T-helper 1 cell (primary cell): ENCODE measurements at regions not wholly inside any gene's neighbourhood (a gene's known extent, or its start where the extent isn't known, plus 50 kb on each side); places are given as distances from the start of the nearest gene placed in this dataset.

ENCODE experiments used
- DNase-seq, 5 donors: peaks; one replicate each; pipeline ENCODE4 v3.0.0-alpha.2; 2012 to 2020

DNA sequence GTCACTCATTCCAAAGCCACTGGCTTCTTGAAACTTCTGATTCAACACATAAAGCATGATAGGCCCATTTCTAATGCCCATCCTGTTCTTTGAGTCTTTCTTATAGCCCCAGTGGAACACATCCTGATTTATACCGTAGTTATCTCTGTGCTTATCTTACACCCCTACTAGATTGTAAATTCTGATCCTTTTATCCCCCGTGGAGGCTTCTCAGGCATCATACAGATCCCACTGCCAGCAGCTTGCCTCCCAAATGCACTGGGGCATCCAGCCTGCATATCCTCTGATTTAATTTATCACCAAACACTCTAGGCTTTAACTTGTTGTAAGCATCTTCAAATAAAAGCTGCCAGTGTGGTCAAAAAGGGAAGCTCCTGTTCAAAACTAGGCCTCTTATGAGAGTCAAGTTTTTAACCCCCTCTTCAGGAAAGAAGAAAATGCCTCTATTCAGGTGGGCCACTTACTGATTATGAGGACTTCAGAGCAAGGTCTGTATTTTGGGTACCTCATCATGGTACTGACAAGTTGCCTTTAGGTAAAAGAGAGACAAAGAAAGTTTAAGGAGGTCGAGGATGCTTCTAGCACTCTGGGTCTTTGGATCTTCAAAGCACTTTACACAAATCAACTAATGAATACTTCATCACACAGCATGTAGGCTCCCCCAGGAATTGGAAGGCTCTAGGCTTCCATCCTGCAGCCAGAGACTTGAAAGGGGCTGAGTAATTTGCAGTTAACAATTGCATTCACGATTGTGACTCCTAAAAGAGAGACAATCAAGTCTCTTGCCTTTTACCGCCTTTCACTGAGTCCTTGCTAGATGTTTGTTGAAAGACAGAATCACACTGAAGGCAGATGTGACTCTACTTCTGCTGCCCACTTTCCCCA is 95.8 kb upstream of the LDB2 start:
- DNase-seq, result no peak

DNA sequence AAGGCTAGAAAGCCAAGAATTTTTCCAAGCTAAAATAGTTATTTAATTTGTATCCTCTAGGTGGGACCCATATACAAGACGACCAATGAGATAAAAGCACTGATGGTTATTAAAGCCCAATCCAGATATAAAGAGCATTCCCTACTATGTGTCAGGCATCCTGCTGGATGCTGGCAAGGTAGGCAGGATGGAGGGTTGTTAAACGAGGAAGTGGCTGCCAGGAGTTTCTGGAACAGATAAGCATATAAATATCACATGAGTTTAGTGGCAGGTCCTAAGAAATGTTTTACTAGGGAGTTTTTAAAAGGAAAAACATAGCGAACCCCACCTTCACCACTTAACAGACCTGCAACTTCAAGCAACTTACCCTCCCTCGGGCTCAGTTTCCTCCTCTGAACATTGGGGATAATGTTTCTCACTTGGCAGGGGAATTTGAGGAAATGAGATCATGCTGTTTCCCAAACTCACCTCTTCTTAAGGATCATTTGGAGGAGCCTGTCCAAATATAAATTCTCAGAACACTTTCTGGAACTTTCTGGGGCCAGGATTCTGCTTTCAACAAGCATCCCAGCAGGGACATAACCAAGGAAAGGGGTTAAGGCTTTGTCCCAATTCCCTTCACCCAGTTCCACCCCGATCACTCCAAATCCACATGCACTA is 94.3 kb upstream of the LDB2 start:
- DNase-seq, result no peak

GRCh38 chr4:16991450-16991849 is 93.0 kb upstream of the LDB2 start:
- DNase-seq, result no peak

- no peak for DNase-seq
These were observed 90.9 kb upstream of the LDB2 start for GRCh38 chr4:16989371-16989770.

- no peak for DNase-seq
These were observed 90.4 kb upstream of the LDB2 start for GRCh38 chr4:16988814-16989213.

GRCh38 chr4:16977081-16977480 is 78.6 kb upstream of the LDB2 start:
- DNase-seq, result no peak

DNA sequence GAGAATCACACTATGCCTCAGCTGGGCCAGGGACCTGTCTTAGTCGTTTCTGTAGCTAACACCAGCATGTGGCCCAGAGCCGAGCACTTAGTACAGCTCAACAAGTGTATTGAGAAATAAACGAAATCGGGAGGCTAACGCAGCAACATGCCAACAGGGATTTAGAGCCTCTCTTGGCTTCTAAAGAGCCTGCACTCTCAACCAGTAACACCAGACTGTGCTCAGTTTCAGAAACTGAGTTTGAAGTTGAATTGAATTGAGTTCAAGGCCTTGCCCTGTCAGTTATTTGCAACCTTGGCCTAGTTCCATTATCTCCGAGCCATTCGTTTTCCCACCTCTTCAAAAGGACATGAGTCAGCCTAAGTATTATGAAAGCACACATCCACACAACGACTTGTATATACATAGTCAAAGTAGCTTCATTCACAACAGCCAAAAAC is 71.3 kb upstream of the LDB2 start:
- DNase-seq, result no peak

DNA sequence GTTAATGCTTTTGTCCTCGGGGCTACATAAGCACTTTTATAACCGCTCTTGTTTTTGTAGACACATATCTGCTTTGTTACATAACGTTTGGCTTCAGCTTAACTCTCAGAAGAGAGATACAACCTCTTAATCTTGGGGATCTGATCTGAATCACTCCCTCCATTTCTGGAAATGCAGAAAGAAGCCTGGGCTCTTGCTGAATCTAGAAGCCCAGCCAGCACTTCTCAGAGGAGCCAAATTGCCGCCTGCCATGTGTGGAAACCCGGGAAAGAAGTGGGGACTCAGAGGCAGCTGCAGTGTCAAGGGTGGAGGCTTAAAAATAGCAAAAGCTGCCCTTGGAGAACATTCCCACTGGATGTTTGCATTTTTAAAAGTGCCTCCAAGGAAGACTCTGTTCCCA is 69.3 kb upstream of the LDB2 start:
- no peak for DNase-seq

DNA sequence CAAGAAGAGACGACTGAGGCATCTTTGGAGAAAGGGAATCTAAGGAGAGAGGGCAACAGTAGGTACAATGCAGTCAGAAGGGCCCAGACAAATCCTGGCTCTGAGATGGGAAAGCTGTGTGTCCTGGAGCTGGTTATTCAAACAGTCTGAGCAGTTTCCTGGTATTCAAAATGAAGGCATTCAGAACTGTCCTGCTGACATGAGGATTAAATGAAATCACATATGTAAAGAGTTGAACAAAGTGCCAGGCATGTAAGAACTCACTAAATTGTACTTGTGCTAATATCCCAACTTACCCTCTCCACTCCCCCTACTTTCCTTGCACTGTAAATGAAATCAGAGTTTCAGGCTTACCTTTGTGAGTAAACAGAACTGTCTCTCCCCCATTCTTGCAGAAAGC is 60.9 kb upstream of the LDB2 start:
- DNase-seq, result no peak

DNA sequence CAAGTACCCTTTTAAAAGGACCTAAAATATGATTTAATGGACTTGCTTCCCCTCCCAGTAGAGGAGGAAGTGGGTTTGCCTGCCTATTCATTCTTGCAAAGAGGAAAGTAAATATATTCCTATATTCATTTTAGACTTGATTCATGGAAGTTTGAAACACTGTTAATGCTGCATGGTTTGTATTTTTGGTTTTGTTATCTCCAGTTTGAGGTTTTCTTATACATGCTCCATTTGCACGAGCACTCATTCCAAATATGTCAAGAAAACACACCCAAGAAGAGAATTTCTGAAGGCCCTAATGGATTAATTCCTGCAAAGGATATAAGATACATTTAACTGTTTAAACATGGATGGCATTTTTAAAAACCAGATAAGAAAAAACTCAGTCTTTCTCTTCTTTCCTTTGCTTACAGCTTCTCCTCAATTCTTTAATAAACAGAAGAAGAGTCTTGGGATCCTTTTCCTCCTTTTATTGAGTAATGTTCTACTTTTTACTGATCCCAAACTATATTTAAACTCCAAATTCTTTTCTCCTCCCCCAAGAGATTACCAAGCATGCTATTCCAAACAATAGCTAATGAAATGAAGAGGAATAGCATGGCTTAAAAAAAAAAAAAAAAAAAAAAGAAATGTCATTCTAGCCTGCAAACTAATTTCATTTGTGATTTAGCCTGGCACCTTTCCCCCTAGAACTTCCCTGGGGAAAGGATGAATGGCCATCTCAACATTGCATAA is 54.6 kb upstream of the LDB2 start:
- DNase-seq, result no peak

GRCh38 chr4:16952462-16952871 is 54.0 kb upstream of the LDB2 start:
- no peak for DNase-seq
